GM10266 (cell line): ENCODE measurements at regions not wholly inside any gene's neighbourhood (a gene's known extent, or its start where the extent isn't known, plus 50 kb on each side); places are given as distances from the start of the nearest gene placed in this dataset.

Experiments used
- DNase-seq: peaks from one replicate; pipeline ENCODE4 v3.0.0; 2012; ENCODE audit errors: extremely low spot score
- TF ChIP-seq, protein P1 (sequence below): IDR thresholded peaks from 2 replicates; pipeline ENCODE4 v1.5.1; 2012; ENCODE audit warnings: mild to moderate bottlenecking, low read depth; ENCODE audit not compliant: control insufficient read depth, insufficient read depth; ENCODE audit errors: missing control alignments

DNA sequence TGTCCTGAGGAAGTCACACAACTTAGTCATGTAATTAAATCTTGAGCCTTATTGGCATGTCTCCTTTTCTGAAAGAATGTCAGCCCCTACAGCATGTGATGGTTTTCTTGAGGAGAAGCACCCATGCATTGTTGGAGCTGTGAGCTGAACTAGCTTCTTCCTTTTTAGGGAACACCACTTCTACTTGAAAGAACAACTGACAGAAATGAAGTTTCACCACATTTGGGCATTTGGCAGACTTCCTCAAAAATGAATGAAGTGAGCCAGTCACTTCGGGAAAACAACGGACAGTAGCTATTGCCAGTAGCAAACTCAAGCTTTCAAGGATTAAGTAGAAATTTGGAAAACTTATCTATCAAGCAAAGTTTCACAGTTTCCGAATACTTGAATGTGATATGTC, 1351.3 kb downstream of the EFNB2 start:
- TF ChIP-seq, protein P1, sequence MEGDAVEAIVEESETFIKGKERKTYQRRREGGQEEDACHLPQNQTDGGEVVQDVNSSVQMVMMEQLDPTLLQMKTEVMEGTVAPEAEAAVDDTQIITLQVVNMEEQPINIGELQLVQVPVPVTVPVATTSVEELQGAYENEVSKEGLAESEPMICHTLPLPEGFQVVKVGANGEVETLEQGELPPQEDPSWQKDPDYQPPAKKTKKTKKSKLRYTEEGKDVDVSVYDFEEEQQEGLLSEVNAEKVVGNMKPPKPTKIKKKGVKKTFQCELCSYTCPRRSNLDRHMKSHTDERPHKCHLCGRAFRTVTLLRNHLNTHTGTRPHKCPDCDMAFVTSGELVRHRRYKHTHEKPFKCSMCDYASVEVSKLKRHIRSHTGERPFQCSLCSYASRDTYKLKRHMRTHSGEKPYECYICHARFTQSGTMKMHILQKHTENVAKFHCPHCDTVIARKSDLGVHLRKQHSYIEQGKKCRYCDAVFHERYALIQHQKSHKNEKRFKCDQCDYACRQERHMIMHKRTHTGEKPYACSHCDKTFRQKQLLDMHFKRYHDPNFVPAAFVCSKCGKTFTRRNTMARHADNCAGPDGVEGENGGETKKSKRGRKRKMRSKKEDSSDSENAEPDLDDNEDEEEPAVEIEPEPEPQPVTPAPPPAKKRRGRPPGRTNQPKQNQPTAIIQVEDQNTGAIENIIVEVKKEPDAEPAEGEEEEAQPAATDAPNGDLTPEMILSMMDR, result no peak
- DNase-seq, result no peak

DNA sequence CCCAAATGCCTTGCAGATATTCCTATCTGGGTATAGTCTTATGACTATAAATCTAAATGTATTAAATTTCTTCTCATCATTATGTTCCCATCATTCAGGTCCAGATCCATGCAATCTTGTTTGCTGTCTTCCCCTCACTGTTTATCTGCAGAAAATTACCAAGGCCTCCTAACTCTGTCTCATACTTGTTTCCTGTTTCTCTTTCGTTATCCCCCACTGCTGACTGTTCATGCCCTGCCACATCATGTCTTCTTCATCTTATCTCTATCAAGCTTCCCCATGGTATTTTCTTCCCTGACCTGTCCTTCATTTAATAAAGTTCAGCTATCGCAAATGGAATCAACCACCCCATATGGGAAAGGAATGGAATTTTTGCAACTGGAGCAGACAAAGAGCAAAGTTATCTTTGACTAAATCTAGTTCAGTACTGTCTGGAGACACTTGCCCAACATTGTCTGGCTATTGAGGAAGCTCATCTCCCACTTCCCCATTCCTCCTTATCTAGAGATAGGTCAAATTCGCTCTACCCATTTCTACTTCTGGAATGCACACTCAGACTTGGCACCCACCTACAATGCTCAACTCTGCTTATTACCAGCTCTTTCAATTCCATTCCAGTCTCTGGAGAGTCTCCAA, 1358.1 kb downstream of the EFNB2 start:
- no peak for DNase-seq

DNA sequence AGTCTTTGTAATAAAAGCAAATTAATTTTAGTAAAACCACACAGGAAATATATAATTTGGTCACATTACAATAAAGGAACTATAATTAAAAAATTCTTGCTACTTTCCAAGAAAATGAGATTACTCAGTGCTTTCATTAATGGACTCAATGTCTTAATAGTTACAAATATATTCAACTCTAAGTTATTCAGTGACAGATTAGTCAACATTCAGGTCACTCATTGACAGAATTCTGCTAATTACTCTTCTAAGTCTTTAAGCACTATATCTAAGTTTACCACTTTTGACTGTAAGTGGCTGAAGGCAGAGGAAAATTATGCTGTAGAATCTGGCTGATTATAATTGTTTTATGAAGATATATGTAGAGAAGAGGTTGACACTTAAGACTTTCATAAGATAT, 1365.0 kb downstream of the EFNB2 start:
- TF ChIP-seq, protein P1, result no peak
- no peak for DNase-seq

More for the DNA sequence above, 1358.1 kb downstream of the EFNB2 start:
- TF ChIP-seq, protein P1, result no peak

DNA sequence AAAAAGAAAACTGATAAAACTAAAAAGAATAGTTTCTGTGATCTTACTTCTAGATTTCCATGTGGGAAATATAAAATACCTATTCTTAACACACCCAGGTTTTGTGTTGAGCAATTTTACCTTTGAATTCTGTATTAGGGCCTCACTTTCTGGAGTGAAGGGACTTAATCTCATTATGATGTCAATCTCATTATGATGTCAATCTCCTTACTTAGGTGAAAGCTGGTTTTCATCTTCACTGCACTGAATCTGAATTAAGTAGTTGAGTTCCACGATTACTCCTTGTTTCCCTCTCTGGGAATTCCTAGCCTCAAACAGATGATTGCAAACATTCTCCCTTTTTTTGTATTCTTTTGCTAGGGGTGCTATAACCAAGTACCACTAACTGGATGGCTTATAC, 1367.2 kb downstream of the EFNB2 start:
- TF ChIP-seq, protein P1, result no peak
- DNase-seq, result no peak

DNA sequence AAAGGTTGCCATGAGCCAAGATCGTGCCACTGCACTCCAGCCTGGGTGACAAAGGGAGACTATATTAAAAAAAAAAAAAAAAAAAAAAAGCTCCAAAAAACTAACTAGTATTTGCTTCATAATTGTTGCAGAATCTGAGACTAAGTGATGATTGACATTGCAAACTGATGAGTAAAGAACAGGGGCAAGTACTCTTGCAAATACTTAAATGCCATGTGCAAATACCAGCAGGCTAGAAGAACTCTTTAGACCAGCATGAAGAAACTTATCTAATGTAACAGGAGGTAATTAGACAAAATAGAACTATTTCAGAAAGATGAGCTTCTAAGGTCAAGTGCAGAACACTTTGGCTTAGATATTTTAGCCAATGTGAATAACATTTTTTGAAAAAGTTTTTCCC, 1368.1 kb downstream of the EFNB2 start:
- DNase-seq, result no peak
- TF ChIP-seq, protein P1, result no peak

DNA sequence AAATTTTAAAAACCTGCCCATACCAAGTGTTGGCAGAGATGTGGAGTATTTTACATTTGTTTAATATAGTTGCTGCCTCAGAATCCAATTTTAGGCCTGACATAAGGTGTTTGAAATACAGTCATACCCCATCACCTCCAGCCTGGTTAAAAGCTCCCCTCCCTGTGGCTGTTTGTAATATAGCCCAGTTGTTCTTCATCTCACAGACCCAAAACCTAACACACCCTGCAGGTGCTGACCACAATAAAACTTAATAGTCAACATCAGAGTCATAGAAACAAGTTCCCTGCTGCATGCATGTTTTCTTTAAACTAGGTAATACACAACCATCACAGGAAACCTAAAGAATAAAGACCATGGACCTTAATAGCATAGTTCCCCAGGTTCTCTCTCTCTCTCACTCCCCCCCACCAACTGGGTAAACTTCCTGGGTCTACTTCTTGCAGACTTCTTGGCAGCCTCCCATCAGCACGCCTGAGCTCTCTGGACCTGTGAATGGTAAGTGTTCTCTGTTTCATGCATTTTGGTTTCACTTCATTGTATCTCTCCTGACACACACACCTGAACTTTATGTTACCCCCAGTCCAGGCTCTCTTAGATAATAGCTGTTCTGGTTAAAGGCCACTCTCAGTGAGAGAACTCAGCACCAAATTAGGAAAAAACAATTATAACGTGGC, 1369.9 kb downstream of the EFNB2 start:
- no peak for DNase-seq

DNA sequence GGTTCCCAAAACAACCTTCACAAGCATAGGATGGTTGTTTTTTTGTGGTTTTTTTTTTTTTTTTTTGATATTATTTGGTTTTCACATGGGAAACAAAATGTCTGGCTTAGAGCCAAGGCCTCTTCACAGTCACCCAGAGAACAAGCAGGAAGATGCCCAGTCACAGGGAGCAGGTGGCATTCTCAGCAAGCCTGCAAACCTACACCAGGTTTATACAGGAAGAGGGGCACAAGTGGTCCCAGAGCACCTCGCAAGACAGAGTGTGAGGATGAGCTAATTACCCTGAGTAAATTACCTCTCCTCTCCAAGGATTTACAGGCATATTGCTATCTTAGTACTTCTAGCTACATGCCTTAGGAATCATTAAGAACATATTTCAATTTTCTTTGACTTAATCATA, 1375.6 kb downstream of the EFNB2 start:
- TF ChIP-seq, protein P1, result no peak
- DNase-seq, result no peak

More for the DNA sequence above, 1369.9 kb downstream of the EFNB2 start:
- TF ChIP-seq, protein P1, result no peak
